ENCODE measurements at regions not wholly inside any gene's neighbourhood (a gene's known extent, or its start where the extent isn't known, plus 50 kb on each side); places are given as distances from the start of the nearest gene placed in this dataset.

GRCh38 chr15:69912116-69912515 is 185.6 kb downstream of the TLE3 start:
- TF ChIP-seq POLR2AphosphoS5 (IDR thresholded peaks at IDR 0.05; ENCODE audit: low read depth, low read length) = no peak
- TF ChIP-seq POLR2A (IDR thresholded peaks at IDR 0.05; ENCODE audit: low read depth, low read length) = no peak
- TF ChIP-seq TAF1 (IDR thresholded peaks at IDR 0.05; ENCODE audit: low read depth, low read length) = no peak
- no peak for TF ChIP-seq POU2F2 (IDR thresholded peaks at IDR 0.05; ENCODE audit: low read depth, low read length)
- no peak for TF ChIP-seq SPI1 (IDR thresholded peaks at IDR 0.05; ENCODE audit: low read depth, low read length)
